Lung (tissue), 11 donors: ENCODE measurements at regions not wholly inside any gene's neighbourhood (a gene's known extent, or its start where the extent isn't known, plus 50 kb on each side); places are given as distances from the start of the nearest gene placed in this dataset.
A peak's percentile ranks its signal among the peaks of the same experiment; 100 is the strongest.
"Not testable (repeated sequence)": the region's sequence is repeated elsewhere in the genome, so short reads cannot be mapped to it uniquely, and the experiment has no call there.

Experiments used
- ATAC-seq: fragments of 200-7000 bp; cut with Tn5 transposase; one replicate; pipeline ENCODE4 v1.9.1; 2020; ENCODE audit warnings: moderate number of reproducible peaks; ENCODE audit not compliant: insufficient read depth, low FRiP score
- DNase-seq, 3 donors: peaks; one replicate each; pipeline ENCODE4 v3.0.0-alpha.2; 2013 to 2017
- H3K27ac ChIP-seq, 2 donors: one replicate each; pipeline ENCODE4 v1.5.1; 2013; ENCODE audit warnings: mild to moderate bottlenecking in 2 of 2, moderate library complexity in 2 of 2, control low read depth in 1 of 2, inconsistent platforms in 1 of 2, low read depth in 1 of 2, low read length in 1 of 2
- H3K27me3 ChIP-seq, 3 donors: one replicate each; pipeline ENCODE4 v1.5.1; 2013; ENCODE audit warnings: low read length in 2 of 3; ENCODE audit not compliant: control insufficient read depth in 3 of 3, insufficient read depth in 3 of 3
- H3K36me3 ChIP-seq, 4 donors: one replicate each; pipeline ENCODE4 v1.5.1; 2013; ENCODE audit warnings: low read length in 4 of 4, mild to moderate bottlenecking in 1 of 4, moderate library complexity in 1 of 4; ENCODE audit not compliant: control insufficient read depth in 4 of 4, insufficient read depth in 4 of 4
- H3K4me1 ChIP-seq, 5 donors: one replicate each; pipeline ENCODE4 v1.5.1; 2013; ENCODE audit warnings: low read length in 5 of 5, mild to moderate bottlenecking in 2 of 5, moderate library complexity in 1 of 5; ENCODE audit not compliant: control insufficient read depth in 5 of 5, insufficient read depth in 5 of 5
- H3K4me3 ChIP-seq: one replicate; pipeline ENCODE4 v1.5.1; 2013; ENCODE audit warnings: mild to moderate bottlenecking, control low read depth, moderate library complexity
- H3K9ac ChIP-seq, 2 donors: one replicate each; pipeline ENCODE4 v1.5.1; 2013; ENCODE audit warnings: low read length in 2 of 2, control low read depth in 1 of 2; ENCODE audit not compliant: insufficient read depth in 1 of 2
- H3K9me3 ChIP-seq, 4 donors: one replicate each; pipeline ENCODE4 v1.5.1; 2013; ENCODE audit warnings: low read length in 3 of 4, mild to moderate bottlenecking in 1 of 4, moderate library complexity in 1 of 4; ENCODE audit not compliant: control insufficient read depth in 4 of 4, insufficient read depth in 3 of 4
- CTCF ChIP-seq: IDR thresholded peaks from 2 replicates; pipeline ENCODE4 v1.5.1; 2012; ENCODE audit warnings: mild to moderate bottlenecking; ENCODE audit errors: control extremely low read depth, extremely low read depth
- WGBS, 2 donors: extraction: QIAGEN DNeasy Blood & Tissue Kit; methylation state at CpG; one replicate each; pipeline ENCODE4 v1.1.7; 2013; 5-methylcytosine and 5-hydroxymethylcytosine counted together
- donor health status: control.
- donor health status: control.
- donor health status: Bipolar disorder and iron deficiency.
- donor health status: healthy.
- donor health status: DM: yes; HTN: yes; CAD: no.

- ATAC-seq (no peak), DNase-seq (no peak)
- Histone ChIP-seq H3K9ac (no peak overlapping the region), H3K4me1 (no peaks in the 10 kb centered on the region), H3K4me3 (no peak overlapping the region), H3K9me3 (no peaks in the 10 kb centered on the region), H3K27ac (no peak overlapping the region), H3K36me3 (no peaks in the 10 kb centered on the region), H3K27me3 (no peaks in the 10 kb centered on the region)
- no peak for TF ChIP-seq CTCF
- WGBS, 2 donors = 69 to 82% methylated on average over 2 of the region's 2 CpGs
These were observed 65.1 kb upstream of the CDH9 start for GRCh38 chr5:27103486-27103885.

GRCh38 chr5:27095761-27096160, 57.4 kb upstream of the CDH9 start:
- WGBS, 2 donors = 92 to 94% methylated on average over 16 of the region's 16 CpGs

GRCh38 chr5:27093279-27093678, 54.9 kb upstream of the CDH9 start:
- ATAC-seq (no peak), DNase-seq (no peak)
- H3K27ac ChIP-seq = no peak overlapping the region
- WGBS, 2 donors = 81 to 83% methylated on average over 2 of the region's 2 CpGs
- TF ChIP-seq CTCF = no peak
- H3K27me3 ChIP-seq = no peaks in the 10 kb centered on the region
- H3K4me3 ChIP-seq = no peak overlapping the region
- H3K4me1 ChIP-seq = no peaks in the 10 kb centered on the region
- H3K36me3 ChIP-seq = no peaks in the 10 kb centered on the region
- no peak overlapping the region for H3K9ac ChIP-seq
- H3K9me3 ChIP-seq = no peaks in the 10 kb centered on the region

More at GRCh38 chr5:27095761-27096160, 57.4 kb upstream of the CDH9 start:
- not testable (repeated sequence) for H3K27me3 ChIP-seq, H3K4me3 ChIP-seq, H3K27ac ChIP-seq, H3K4me1 ChIP-seq, ATAC-seq, DNase-seq, H3K9ac ChIP-seq, H3K9me3 ChIP-seq, H3K36me3 ChIP-seq

GRCh38 chr5:27091858-27092257, 53.5 kb upstream of the CDH9 start:
- TF ChIP-seq CTCF = no peak
- 63 to 81% methylated on average over 1 of the region's 1 CpG for WGBS, 2 donors
- no peaks in the 10 kb centered on the region for H3K27me3 ChIP-seq
- no peak overlapping the region for H3K4me3 ChIP-seq
- H3K27ac ChIP-seq = no peak overlapping the region
- ATAC-seq (no peak), DNase-seq (no peak)
- no peaks in the 10 kb centered on the region for H3K9me3 ChIP-seq
- no peaks in the 10 kb centered on the region for H3K36me3 ChIP-seq
- peaks cover 0 to 6% (median 0%) of the 10 kb centered on the region in 5 donors for H3K4me1 ChIP-seq
- no peak overlapping the region for H3K9ac ChIP-seq

GRCh38 chr5:27088822-27089221, 50.4 kb upstream of the CDH9 start:
- not testable (repeated sequence) for H3K36me3 ChIP-seq, H3K27ac ChIP-seq, ATAC-seq, H3K4me3 ChIP-seq, H3K9ac ChIP-seq, H3K9me3 ChIP-seq, H3K27me3 ChIP-seq
- H3K4me1 ChIP-seq = peaks cover 0 to 11% (median 0%) of the 10 kb centered on the region in 5 donors
- WGBS, 2 donors = 91 to 94% methylated on average over 4 of the region's 4 CpGs
- peak in 1 of 3 donors; percentile 2 for DNase-seq
